ENCODE measurements at regions not wholly inside any gene's neighbourhood (a gene's known extent, or its start where the extent isn't known, plus 50 kb on each side); places are given as distances from the start of the nearest gene placed in this dataset.
"Not testable (repeated sequence)": the region's sequence is repeated elsewhere in the genome, so short reads cannot be mapped to it uniquely, and the experiment has no call there.

GRCh38 chr11:97567801-97568200 lies 1178.0 kb downstream of the JRKL start:
- no peak for TF ChIP-seq CTCF (IDR thresholded peaks at IDR 0.05; ENCODE audit: control insufficient read depth, extremely low read depth, insufficient read depth)
- no peak for DNase-seq (ENCODE audit: low read depth)
- no peak overlapping the region for H3K4me3 ChIP-seq (ENCODE audit: low read depth, low read length)

GRCh38 chr11:97570636-97571035 lies 1180.8 kb downstream of the JRKL start:
- no peak for TF ChIP-seq CTCF (IDR thresholded peaks at IDR 0.05; ENCODE audit: control insufficient read depth, extremely low read depth, insufficient read depth)
- no peak overlapping the region for H3K4me3 ChIP-seq (ENCODE audit: low read depth, low read length)
- no peak for DNase-seq (ENCODE audit: low read depth)

GRCh38 chr11:97573771-97574170 lies 1184.0 kb downstream of the JRKL start:
- H3K4me3 ChIP-seq (ENCODE audit: low read depth, low read length); DNase-seq (ENCODE audit: low read depth): not testable (repeated sequence)

- H3K4me3 ChIP-seq (ENCODE audit: low read depth, low read length), result no peak overlapping the region
- no peak for DNase-seq (ENCODE audit: low read depth)
- no peak for TF ChIP-seq CTCF (IDR thresholded peaks at IDR 0.05; ENCODE audit: control insufficient read depth, extremely low read depth, insufficient read depth)
Observed at GRCh38 chr11:97574976-97575665, 1185.3 kb downstream of the JRKL start.

- no peak for DNase-seq (ENCODE audit: low read depth)
- no peak overlapping the region for H3K4me3 ChIP-seq (ENCODE audit: low read depth, low read length)
- no peak for TF ChIP-seq CTCF (IDR thresholded peaks at IDR 0.05; ENCODE audit: control insufficient read depth, extremely low read depth, insufficient read depth)
Observed at GRCh38 chr11:97607291-97608000, 1217.6 kb downstream of the JRKL start.

- DNase-seq (ENCODE audit: low read depth), result peak; percentile 34
- no peak overlapping the region for H3K4me3 ChIP-seq (ENCODE audit: low read depth, low read length)
- TF ChIP-seq CTCF (IDR thresholded peaks at IDR 0.05; ENCODE audit: control insufficient read depth, extremely low read depth, insufficient read depth), result peak; percentile 34; the same call in 1 of the 2 replicates
Observed at GRCh38 chr11:97610000-97610399, 1220.2 kb downstream of the JRKL start.

- no peak for DNase-seq (ENCODE audit: low read depth)
- TF ChIP-seq CTCF (IDR thresholded peaks at IDR 0.05; ENCODE audit: control insufficient read depth, extremely low read depth, insufficient read depth), result no peak
- H3K4me3 ChIP-seq (ENCODE audit: low read depth, low read length), result no peak overlapping the region
Observed at GRCh38 chr11:97610854-97611253, 1221.0 kb downstream of the JRKL start.
